Neural progenitor cell (in vitro differentiated cells): ENCODE measurements at regions not wholly inside any gene's neighbourhood (a gene's known extent, or its start where the extent isn't known, plus 50 kb on each side); places are given as distances from the start of the nearest gene placed in this dataset.

Experiments used
- CTCF ChIP-seq: fragments of 200-600 bp; sonication (generic); IDR thresholded peaks from 2 replicates; pipeline ENCODE4 v1.5.1; 2017; ENCODE audit warnings: antibody characterized with exemption, mild to moderate bottlenecking
- EZH2 ChIP-seq: fragments of 200-600 bp; sonication (generic); IDR thresholded peaks from 2 replicates; pipeline ENCODE4 v1.6.1; 2017; ENCODE audit warnings: antibody characterized with exemption, mild to moderate bottlenecking, moderate library complexity
- EZH2phosphoT487 ChIP-seq: fragments of 200-600 bp; sonication (generic); IDR thresholded peaks from 2 replicates; pipeline ENCODE4 v1.6.1; 2017; ENCODE audit warnings: antibody characterized with exemption

DNA sequence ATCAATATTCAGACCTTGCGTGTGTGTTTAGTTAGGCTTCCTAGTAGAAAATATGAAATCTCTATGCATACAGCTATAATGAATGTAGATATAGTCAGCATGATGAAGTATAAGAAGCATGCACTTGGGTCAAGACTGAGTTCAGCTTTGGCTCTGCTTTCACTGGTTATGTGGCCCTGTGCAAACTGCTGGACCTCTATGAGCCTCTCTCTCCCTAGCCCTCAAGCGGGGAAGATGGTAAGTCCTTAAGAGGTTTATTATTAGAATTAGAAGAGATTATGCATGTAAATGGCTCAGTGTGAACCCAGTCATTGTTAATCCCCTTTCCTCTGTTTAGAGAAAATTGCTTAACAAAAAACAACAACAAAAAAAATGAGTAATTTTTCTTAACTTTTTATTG, 178.8 kb upstream of the NXPH2 start:
- no peak for TF ChIP-seq CTCF
- TF ChIP-seq EZH2: no peak
- TF ChIP-seq EZH2phosphoT487: no peak
